NCI-H774 (cell line): ENCODE measurements at regions not wholly inside any gene's neighbourhood (a gene's known extent, or its start where the extent isn't known, plus 50 kb on each side); places are given as distances from the start of the nearest gene placed in this dataset.

Experiments
- DNase-seq: peaks from one replicate; lab custom pipeline; 2025; lab: John Stamatoyannopoulos, UW

- DNase-seq, result no peak
Measured at GRCh38 chr20:48015141-48015910, 230.0 kb upstream of the SULF2 start.

- no peak for DNase-seq
Measured at GRCh38 chr20:48012401-48012974, 227.2 kb upstream of the SULF2 start.

GRCh38 chr20:48011025-48011424 lies 225.7 kb upstream of the SULF2 start:
- DNase-seq, result no peak

- DNase-seq, result no peak
Measured at GRCh38 chr20:48010623-48011022, 225.3 kb upstream of the SULF2 start.

GRCh38 chr20:48008850-48009515 lies 223.7 kb upstream of the SULF2 start:
- DNase-seq, result no peak

- no peak for DNase-seq
Measured at GRCh38 chr20:48007351-48007750, 222.1 kb upstream of the SULF2 start.

GRCh38 chr20:48006036-48006833 lies 221.0 kb upstream of the SULF2 start:
- no peak for DNase-seq

GRCh38 chr20:48003021-48003420 lies 217.7 kb upstream of the SULF2 start:
- no peak for DNase-seq

GRCh38 chr20:48002517-48002970 lies 217.3 kb upstream of the SULF2 start:
- DNase-seq, result no peak

- DNase-seq, result no peak
Measured at GRCh38 chr20:47999166-47999565, 213.9 kb upstream of the SULF2 start.

- no peak for DNase-seq
Measured at GRCh38 chr20:47998736-47999135, 213.5 kb upstream of the SULF2 start.

- no peak for DNase-seq
Measured at GRCh38 chr20:47995661-47996060, 210.4 kb upstream of the SULF2 start.

GRCh38 chr20:47993817-47994216 lies 208.5 kb upstream of the SULF2 start:
- no peak for DNase-seq

GRCh38 chr20:47993035-47993755 lies 207.9 kb upstream of the SULF2 start:
- no peak for DNase-seq

GRCh38 chr20:47991875-47992488 lies 206.7 kb upstream of the SULF2 start:
- DNase-seq, result no peak

- DNase-seq, result no peak
Measured at GRCh38 chr20:47990507-47991150, 205.3 kb upstream of the SULF2 start.

- peak; percentile 34 for DNase-seq
Measured at GRCh38 chr20:47989957-47990356, 204.7 kb upstream of the SULF2 start.

- no peak for DNase-seq
Measured at GRCh38 chr20:47988676-47989075, 203.4 kb upstream of the SULF2 start.

GRCh38 chr20:47985092-47985850 lies 200.0 kb upstream of the SULF2 start:
- no peak for DNase-seq

GRCh38 chr20:47984437-47984836 lies 199.2 kb upstream of the SULF2 start:
- DNase-seq, result no peak
